ENCODE measurements at regions not wholly inside any gene's neighbourhood (a gene's known extent, or its start where the extent isn't known, plus 50 kb on each side); places are given as distances from the start of the nearest gene placed in this dataset.

DNA sequence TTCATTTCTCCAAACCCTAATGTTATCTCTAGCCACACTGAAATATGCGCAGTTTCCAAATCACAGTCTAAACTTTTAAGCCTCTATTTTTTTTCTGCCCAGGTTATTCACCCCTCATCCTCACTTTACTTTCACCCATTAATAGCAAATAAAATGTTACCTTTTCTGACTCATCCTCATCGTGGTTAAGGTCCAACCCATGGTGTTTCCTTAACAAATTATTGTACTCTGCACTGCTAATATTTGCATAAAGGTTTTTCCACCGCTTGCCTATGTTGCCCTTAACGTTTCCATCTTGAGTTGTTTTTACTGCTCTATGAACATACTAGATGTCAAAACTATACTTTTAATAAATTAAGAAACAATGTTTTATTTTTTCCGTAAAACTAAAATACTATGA, 780.9 kb upstream of the KLHL1 start:
- no peak overlapping the region for H3K27ac ChIP-seq (ENCODE audit: low read depth in 2 of 2, low read length in 1 of 2)
- WGBS (ENCODE audit: low lambda C conversion rate): 61% methylated on average over 5 of the region's 5 CpGs
- POLR2A ChIA-PET: no interaction called here
- no peak overlapping the region for H3K4me3 ChIP-seq (ENCODE audit: low read depth in 2 of 2, low read length in 1 of 2)
- H3K36me3 ChIP-seq (replicated peaks in 1 of 2; ENCODE audit: control insufficient read depth in 1 of 2, insufficient read depth in 2 of 2, low read length in 1 of 2): no peaks in the 10 kb centered on the region
- CTCF ChIA-PET: interaction anchor here (1.2 kb wide), 1 partner anchor 15 kb away, joined by 4 read pairs; no protein-coding TSS in a partner anchor
- TF ChIP-seq ELF1 (IDR thresholded peaks at IDR 0.05) (no peak), POLR2AphosphoS5 (IDR thresholded peaks at IDR 0.05; ENCODE audit: low read depth, low read length) (no peak), MXI1 (IDR thresholded peaks at IDR 0.05; ENCODE audit: low read depth, low read length) (no peak), RXRA (IDR thresholded peaks at IDR 0.05; ENCODE audit: borderline replicate concordance, low read depth) (no peak), GABPA (IDR thresholded peaks at IDR 0.05; ENCODE audit: low read depth) (no peak), CHD2 (IDR thresholded peaks at IDR 0.05; ENCODE audit: low read length, partially characterized antibody) (no peak), NRF1 (IDR thresholded peaks at IDR 0.05; ENCODE audit: low read depth, low read length) (no peak), EZH2phosphoT487 (IDR thresholded peaks at IDR 0.05; ENCODE audit: borderline replicate concordance, low read depth) (no peak), MAX (IDR thresholded peaks at IDR 0.05; ENCODE audit: low read depth) (no peak), RAD21 (IDR thresholded peaks at IDR 0.05; ENCODE audit: low read length) (no peak), SMC3 (IDR thresholded peaks at IDR 0.05; ENCODE audit: low read depth, low read length) (no peak)
- H3K9me2 ChIP-seq: no peaks in the 10 kb centered on the region
- H3K9ac ChIP-seq: no peak overlapping the region
- no peaks in the 10 kb centered on the region for H3K9me3 ChIP-seq
- no peaks in the 10 kb centered on the region for H3K27me3 ChIP-seq (ENCODE audit: insufficient read depth)
- no peak overlapping the region for H3K4me2 ChIP-seq
- DNase-seq: no peak
- H3F3A ChIP-seq (replicated peaks; ENCODE audit: insufficient read depth): peaks cover 6% of the 10 kb centered on the region
- H4K20me1 ChIP-seq (ENCODE audit: insufficient read depth): no peaks in the 10 kb centered on the region
- no peaks in the 10 kb centered on the region for H3K4me1 ChIP-seq (ENCODE audit: control insufficient read depth in 1 of 2, insufficient read depth in 2 of 2, low read depth in 1 of 2, low read length in 1 of 2)
- no peak overlapping the region; the same call in 1 of the 2 replicates for H2AFZ ChIP-seq (ENCODE audit: low read depth)
- no peaks in the 10 kb centered on the region for H3K79me2 ChIP-seq (ENCODE audit: insufficient read depth)

DNA sequence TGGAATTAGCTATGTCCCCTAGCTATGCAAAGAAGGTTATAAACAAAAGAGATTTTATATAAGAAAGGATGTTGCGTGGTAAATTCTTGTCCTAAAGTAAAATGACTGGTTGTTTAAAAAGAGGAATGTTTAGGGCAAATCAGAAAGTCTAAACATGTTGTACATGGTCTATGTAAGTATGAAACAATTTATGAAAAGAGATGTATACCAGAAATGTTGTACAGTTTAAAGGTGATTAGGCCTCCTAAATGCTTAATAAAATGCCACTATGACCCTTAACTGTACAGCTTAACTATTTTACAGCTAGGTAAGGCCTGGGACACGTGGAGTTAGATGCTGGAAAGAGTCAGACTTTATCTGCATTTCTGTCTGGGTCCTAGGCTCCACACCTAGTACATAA, 775.9 kb upstream of the KLHL1 start:
- Histone ChIP-seq H3K4me2 (no peak overlapping the region), H3K4me3 (ENCODE audit: low read depth in 2 of 2, low read length in 1 of 2) (no peak overlapping the region), H3K4me1 (ENCODE audit: control insufficient read depth in 1 of 2, insufficient read depth in 2 of 2, low read depth in 1 of 2, low read length in 1 of 2) (no peaks in the 10 kb centered on the region), H3K27ac (ENCODE audit: low read depth in 2 of 2, low read length in 1 of 2) (no peak overlapping the region), H2AFZ (ENCODE audit: low read depth) (no peak overlapping the region), H3K36me3 (replicated peaks in 1 of 2; ENCODE audit: control insufficient read depth in 1 of 2, insufficient read depth in 2 of 2, low read length in 1 of 2) (peaks cover 0 to 4% of the 10 kb centered on the region in 2 experiments), H3K9ac (no peak overlapping the region), H3K79me2 (ENCODE audit: insufficient read depth) (no peaks in the 10 kb centered on the region), H3K9me3 (peaks cover 5% of the 10 kb centered on the region; the same call in 1 of the 2 replicates), H3F3A (replicated peaks; ENCODE audit: insufficient read depth) (no peaks in the 10 kb centered on the region), H4K20me1 (ENCODE audit: insufficient read depth) (no peaks in the 10 kb centered on the region), H3K27me3 (ENCODE audit: insufficient read depth) (no peaks in the 10 kb centered on the region), H3K9me2 (no peaks in the 10 kb centered on the region)
- 23% methylated on average over 2 of the region's 2 CpGs for WGBS (ENCODE audit: low lambda C conversion rate)
- ChIA-PET CTCF (no interaction called here), POLR2A (no interaction called here)
- no peak for DNase-seq
- TF ChIP-seq, protein P1, sequence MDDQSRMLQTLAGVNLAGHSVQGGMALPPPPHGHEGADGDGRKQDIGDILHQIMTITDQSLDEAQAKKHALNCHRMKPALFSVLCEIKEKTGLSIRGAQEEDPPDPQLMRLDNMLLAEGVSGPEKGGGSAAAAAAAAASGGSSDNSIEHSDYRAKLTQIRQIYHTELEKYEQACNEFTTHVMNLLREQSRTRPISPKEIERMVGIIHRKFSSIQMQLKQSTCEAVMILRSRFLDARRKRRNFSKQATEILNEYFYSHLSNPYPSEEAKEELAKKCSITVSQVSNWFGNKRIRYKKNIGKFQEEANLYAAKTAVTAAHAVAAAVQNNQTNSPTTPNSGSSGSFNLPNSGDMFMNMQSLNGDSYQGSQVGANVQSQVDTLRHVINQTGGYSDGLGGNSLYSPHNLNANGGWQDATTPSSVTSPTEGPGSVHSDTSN (IDR thresholded peaks at IDR 0.05): no peak
- TF ChIP-seq MAX (IDR thresholded peaks at IDR 0.05; ENCODE audit: low read depth): no peak
- no peak for TF ChIP-seq USF1 (IDR thresholded peaks at IDR 0.05; ENCODE audit: borderline replicate concordance, low read depth)
- no peak for TF ChIP-seq GATA2 (CRISPR knock-in tag; IDR thresholded peaks at IDR 0.05)
- TF ChIP-seq RAD21 (IDR thresholded peaks at IDR 0.05; ENCODE audit: low read length): no peak
- TF ChIP-seq JUND (IDR thresholded peaks at IDR 0.05): no peak
- TF ChIP-seq SMC3 (IDR thresholded peaks at IDR 0.05; ENCODE audit: low read depth, low read length): no peak
- no peak for TF ChIP-seq EP300 (IDR thresholded peaks at IDR 0.05; ENCODE audit: borderline replicate concordance in 1 of 2, low read depth in 1 of 2, low read length in 1 of 2)
- TF ChIP-seq FOXJ3 (CRISPR knock-in tag; IDR thresholded peaks at IDR 0.05): no peak
- TF ChIP-seq ZBTB33 (IDR thresholded peaks at IDR 0.05; ENCODE audit: borderline replicate concordance, low read depth): no peak
- no peak for TF ChIP-seq CHD2 (IDR thresholded peaks at IDR 0.05; ENCODE audit: low read length, partially characterized antibody)
- TF ChIP-seq SIN3A (IDR thresholded peaks at IDR 0.05; ENCODE audit: borderline replicate concordance, low read depth, low read length): no peak
